SHP77 (cell line): ENCODE measurements at regions not wholly inside any gene's neighbourhood (a gene's known extent, or its start where the extent isn't known, plus 50 kb on each side); places are given as distances from the start of the nearest gene placed in this dataset.
A peak's percentile ranks its signal among the peaks of the same experiment; 100 is the strongest.

ENCODE experiments used
- DNase-seq, 2 experiments: peaks; one replicate each; lab custom pipeline; 2025; lab: John Stamatoyannopoulos, UW

DNA sequence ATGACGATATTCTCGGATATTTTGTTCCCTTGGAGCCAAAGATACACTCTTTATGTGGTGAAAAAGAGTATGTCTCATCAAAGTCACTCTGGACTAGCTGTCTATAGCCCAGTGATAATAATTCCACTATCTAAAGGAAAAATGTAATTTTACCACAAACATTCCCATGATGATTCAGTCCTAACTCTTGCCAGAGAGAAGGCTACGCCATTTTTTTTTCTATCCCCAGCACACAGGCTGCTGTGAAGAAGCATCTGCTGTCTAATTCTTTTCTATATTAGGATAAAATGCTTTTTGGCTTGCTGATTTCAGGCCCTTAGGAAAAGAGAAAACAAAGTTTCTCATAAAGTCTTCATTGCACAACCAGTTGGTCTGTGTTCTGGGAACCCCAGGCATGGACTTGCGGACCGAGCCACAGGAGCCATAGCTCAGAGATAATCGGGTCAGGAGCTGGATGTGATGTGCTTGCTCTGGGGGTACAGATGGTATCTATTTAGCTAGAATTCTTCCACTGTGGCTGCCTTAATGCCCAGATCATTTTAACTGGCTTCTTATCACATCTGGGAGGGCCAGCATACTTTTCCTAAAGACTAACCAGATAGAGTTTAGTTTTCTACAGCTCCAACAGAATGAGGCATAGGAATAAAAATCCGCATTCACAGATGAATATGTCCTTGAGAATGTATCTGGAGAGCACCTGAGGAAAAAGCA, 683.7 kb upstream of the ID4 start:
- no peak for DNase-seq

DNA sequence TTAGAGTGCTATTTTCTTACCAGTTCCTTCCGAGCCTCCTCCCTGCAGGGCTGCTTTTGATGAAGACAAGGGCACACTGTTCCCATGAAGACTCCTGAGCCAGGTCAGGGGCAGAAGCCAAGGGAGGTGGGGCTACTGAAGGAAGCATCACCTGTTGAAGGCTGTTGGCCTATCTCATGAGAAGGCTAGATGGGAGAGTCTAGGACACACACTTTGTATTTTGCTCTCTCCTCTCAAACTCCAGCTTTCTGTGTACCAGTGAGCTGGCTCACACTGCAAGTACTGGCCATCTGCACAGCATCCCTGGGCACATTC, 683.2 kb upstream of the ID4 start:
- DNase-seq: no peak

DNA sequence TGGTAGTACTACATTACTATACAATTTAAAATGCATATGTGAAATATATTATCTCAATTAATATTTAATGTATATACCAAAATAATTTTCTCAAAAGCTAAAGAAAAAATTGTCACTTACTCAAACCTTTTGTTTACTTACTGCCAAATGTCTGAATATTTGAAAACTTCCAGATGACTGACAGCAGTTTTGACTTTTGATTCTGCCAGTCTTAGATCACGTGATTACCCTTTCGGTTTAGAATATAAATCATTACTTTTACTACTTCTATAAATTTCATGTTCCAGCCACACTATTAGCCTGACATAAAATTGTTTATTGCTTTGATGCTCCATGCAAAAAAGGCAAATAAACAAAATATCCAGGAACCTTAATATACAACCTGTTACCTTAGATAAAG, 680.7 kb upstream of the ID4 start:
- DNase-seq: no peak

DNA sequence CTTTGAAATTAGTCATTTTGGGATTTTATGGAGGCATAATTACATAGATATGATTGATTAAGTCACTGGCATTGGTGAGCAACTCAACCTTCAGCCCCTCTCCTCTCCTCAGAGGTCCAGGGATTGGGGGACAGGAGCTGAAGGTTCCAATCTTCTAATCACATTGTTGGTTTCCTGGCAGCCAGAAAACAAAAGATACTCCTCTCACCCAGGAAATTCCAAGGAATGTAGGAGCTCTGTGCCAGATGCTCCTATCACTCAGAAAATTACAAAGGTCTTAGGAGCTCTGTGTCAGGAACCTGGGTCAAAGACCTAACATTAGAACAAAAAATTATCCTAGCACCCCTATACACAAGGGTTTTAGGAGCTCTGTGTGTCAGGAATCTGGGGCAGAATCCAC, 679.7 kb upstream of the ID4 start:
- DNase-seq: no peak

DNA sequence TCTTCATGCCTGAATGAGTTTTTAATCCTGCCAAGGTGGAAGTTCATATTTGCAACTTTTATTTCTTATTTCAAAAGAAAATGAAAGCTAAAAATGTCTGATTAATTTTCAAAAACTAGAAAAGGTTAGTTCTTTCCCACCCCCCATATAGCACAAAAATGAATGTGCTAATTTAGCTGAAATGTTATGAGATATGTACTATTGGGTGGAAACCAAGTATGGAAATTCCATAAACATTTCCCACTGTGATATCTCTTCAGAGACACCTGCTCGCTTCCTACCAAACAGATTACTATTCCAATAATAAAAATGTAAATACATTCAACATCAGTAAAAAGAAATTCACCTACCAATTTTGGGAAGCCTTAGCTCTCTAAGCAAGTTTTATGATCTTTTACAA, 678.6 kb upstream of the ID4 start:
- no peak for DNase-seq

DNA sequence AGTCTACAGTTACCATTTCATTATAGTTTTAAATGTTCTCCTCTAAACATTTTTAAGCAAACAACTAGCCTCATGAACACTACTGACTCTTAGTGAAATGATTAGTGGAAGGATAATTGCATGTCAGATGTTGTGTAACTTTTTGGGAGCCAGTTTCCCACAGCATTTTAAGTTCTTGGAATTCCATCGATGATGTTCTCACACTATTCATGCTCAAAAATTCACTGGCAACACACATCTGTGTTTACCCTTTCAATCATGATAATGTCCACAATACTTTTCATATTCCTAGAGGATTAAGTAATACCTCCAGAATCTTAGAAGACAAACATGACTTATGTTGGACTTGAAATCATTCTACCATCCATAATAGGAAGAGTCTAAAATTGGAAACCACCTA, 678.1 kb upstream of the ID4 start:
- no peak for DNase-seq

DNA sequence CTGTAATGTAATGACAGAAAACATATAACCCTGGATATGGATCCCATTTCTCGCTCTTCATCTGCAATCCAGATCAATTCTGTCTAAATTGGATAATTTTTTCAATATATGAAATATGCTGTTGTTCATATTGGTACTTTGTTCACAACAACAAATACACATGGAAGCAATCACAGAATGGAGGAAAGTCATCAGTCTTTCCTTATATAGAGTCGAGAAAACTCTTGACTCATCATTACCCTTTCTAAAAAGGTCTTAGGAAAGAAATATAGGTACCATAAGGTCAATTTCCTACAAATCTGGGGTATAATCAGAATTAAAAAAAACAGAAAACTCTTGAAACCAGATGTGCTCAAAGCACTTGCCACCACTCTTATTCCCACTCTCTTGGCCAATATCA, 677.6 kb upstream of the ID4 start:
- no peak for DNase-seq

DNA sequence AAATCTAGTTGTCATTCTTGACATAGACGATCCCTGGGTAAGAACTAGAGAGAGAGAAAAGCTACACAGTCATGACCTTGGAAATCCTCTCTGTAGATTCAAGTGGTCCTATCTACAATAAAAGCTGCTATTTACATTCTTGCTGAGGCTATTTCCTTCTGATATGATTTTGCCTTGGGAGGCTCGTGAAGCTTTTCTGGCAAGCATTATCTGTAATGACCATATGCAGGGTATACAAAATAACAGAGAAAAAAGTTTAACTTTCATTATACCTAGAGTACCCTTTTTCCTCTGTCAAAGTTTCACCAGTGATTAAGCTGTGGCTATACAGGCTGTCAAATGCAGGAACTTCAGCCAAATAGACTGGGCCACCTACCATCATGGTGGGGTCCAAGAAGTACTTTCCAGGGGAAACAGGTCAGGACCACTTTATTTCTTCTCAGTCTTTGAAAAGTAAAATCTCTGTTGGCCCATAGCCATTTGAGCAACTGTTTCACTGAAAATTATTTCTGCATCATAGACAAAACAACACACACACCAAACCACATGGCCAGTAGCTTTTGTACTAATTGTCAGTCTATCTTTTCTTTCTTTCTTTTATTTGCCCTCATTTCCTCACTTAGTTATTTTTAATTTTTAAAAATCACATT, 677.0 kb upstream of the ID4 start:
- DNase-seq: no peak

DNA sequence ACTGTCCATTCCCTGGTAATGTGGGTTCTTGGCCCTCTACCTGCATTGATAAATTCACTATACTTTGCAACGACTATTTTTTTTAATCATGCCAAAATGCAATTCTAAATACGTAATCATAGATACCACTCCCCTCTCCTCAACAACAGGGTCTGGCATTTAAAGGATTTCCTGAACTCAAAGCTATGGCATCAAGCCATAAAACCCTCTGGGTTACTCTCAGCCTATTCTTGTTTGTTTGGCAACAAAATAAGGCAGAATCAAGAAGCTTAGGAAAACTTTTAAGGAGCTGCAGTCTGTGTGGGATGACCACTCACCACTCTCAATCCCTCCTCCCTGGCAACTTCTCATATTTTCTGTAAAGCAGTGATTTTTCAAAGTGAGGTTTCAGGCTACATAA, 669.9 kb upstream of the ID4 start:
- no peak for DNase-seq

DNA sequence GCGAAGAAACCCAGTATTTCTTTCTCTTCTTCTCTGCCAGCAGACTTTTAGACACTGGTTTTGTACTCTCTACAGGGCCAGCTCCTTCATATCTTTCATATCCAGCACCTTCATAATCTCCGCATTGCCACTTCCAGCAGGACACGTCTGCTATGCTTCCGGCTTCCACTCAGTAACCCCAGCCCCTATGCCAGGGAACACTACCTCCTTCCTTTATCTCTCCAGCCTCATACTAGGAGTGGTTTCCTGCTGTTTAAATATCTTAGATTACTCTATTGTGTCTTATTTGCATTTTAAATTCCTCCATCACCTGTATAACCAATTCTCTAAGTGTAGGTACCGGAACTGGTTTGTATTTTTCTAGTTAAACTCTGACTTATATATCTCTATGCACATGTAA, 667.8 kb upstream of the ID4 start:
- no peak for DNase-seq

DNA sequence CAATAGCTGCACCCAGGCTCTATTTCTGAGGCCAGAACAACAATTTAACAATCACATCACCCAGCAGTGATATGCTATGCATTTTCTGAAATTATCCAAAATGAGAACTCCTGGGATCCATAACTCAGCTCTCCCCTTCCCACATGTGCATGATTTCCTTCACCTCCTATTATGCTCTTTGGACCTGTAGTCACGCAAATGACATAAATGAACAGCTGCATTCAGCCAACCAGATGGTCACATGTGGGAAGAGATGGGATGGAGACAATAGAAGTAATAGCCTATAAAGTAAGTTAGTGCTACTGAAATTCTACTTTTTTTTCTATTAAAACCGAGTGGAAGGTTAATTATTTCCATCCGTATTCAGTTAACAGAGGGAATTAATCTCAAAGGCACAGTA, 662.1 kb upstream of the ID4 start:
- DNase-seq: no peak

DNA sequence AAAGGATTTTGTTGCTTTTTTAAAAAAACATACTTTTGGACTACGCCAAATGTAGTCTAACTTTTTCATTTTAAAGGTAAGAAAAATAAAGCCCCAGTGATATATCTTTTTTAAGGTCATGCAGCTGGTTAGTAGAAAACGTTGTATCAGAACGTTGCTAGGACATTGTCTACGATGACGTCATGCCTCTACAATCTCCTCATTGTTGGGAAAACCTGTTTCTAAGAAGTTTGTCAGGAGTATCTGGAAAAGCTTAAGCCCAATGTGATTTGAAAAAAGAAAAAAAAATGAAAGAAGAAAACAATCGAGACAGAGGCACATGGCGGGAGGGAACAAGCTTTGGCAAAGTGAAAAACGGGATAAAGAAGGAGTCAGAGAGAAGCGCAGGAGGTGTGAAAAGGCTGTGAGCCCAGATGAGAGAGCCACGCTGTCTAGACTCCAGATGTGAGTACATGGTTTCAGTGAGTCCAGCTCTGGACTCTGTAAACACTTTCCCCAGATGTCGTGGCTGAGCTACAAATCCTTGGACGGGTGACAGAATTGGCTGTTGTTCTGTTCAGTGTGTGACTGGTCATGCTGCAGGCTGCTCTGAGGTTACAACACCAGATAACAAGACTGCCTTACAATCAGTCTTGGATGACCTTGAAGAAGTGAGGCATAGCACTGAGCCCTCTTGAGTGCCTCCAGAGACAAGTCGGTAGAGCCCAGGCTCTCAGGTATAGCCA, 656.7 kb upstream of the ID4 start:
- DNase-seq: no peak

DNA sequence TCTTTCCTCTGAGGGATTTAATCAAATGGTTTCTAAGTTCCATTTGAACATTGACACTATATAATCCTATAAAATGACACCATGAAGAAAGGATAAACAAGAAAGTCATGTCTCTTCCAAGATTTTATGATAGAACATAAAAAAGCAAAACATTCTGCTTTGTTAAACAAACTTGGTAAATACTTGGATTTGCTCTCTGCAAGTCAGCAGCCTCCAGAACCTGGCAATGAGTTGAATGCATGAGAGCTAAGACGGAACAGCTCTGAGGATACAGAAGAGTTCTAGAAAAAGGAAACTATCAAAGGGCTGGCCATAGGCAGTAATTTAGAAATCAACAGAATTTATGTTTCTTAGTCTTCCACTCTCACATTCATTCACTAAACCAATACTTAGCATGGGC, 656.0 kb upstream of the ID4 start:
- DNase-seq: no peak

DNA sequence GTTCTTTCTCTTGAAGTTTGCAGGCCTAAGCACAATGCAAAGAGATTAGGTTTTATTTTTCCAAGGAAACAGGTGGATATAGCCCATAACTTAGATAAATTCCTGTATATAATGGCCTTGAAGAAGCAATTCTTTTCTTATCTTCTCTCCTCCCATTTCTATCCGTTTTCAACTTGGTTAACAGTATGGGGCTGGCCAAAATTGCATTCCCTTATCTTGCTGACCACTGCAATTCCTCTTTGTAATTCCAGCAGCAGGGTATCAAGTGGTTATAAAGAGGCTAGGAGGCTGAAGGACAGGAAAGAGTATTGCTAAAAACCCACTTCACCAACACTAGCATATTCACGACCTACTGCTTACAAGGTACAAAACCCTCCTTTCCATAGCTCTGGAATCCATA, 643.5 kb upstream of the ID4 start:
- DNase-seq: no peak

DNA sequence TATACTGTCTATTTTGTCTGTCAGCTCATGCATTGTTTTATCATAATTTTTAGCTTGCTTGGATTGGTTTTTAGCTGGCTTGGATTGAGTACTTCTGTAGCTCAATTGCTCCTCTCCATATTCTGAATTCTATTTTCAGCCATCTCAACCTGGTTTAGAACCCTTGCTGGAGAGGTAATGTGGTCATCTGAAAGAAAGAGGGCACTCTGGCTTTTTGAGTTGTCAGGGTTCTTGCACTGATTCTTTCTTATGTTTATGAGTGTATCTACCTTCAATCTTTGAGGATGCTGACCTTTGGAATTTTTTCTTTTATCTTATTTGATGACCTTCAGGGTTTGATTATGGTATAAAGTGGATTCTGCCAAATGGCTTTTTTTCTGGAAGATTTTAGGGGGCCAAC, 632.7 kb upstream of the ID4 start:
- DNase-seq: no peak

DNA sequence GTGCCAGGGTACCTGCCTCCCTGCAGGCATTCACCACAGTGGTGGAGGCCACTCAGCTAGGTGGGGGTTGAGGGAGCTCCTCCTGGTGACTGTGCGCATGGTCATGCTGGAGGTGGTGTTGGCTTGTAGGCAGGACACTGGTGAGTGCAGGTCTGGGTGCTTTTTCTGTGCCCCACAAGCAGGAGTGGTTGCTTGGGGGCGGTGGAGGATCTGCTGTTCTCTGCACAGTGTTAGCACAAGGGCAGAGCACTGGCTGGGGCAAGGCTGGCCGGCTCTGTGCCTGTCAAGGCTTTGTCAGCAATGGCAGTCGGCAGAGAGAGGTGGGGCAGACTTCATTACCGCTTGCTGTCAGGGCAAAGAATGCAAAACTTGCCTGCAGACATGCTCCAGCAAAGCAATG, 632.1 kb upstream of the ID4 start:
- DNase-seq: no peak

DNA sequence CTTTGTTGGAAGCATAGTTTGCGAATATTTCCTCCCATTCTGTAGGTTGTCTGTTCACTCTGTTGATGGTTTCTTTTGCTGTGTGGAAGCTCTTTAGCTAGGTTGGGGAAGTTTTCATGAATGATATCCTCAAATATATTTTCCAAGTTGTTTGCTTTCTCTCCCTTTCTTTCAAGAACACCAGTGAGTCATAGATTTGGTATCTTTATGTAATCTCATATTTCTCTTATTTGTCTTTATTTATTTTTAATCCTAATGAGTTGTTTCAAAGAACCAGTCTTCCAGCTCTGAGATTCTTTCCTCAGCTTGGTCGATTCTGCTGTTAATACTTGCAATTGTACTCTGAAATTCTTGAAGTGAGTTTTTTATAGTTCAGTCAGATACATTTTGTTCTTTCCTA, 628.0 kb upstream of the ID4 start:
- no peak for DNase-seq

DNA sequence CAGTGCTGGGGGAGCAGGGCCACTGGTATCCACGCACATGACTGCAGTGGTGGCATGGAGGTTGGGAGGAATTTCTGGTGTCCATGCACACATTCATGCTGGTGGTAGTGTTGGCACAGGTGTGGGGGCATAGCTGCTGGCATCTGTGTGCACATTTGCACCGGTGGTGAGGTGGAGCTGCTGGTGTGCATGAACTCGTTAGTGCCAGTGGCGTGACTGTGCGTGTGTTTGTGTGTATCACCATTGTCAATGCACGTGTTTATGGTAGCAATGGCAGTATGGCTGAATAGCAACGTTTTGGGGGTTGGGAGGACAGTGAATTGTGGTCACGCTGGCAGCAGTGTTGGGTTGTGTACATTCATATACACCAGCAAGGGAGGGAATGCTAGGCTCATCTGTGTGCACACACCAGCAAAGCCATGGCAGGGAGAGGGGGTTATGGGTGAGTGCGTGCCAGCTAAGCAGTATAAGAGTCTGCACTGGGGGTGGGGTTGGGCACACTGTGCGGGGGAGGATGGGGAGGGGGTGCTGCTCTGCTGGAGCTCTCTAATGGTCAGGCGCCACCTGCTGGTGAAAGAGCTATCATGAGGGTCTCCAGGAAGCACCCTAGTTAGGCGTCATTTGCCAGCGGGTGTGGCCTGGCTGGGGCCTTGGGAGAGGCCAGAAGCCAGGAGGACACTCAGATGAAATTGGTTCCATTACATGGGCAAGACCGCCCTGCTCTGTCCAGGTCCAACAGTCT, 626.1 kb upstream of the ID4 start:
- DNase-seq: peak in 1 of 2 experiments; percentile 18

DNA sequence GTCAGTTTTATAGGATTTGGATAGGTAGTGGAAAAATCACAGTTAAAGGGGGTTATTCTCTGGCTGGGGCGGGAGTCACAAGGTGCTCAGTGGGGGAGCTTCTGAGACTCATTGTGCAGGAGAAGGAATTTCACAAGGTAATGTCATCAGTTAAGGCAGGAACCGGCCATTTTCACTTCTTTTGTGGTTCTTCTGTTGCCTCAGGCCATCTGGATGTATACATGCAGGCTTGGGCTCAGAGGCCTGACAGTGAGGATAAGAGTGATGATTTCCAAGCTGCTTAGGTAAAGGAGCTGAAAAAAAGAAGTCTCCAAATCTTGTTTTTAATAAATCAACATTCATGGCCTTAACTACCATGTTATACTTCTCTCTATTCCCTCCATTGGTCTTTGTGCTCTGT, 622.9 kb upstream of the ID4 start:
- no peak for DNase-seq

DNA sequence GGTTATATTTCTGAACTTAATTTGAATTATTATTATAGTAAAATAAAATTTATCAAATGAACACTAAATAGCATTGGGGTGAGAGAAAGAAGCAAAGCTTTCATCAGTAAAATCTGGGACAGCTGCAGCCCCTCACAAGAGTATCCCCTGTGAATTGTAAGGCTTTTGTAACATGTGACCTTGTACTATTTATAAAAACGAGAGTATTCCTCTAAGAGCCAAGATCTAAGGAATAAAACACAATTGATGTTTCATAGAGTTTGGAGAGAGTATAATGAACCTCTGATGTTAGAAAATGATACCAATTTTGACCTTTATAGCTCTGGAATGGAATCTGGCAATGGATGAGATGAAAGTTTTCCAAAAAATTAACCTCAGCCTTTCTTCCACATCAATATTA, 617.2 kb upstream of the ID4 start:
- no peak for DNase-seq

DNA sequence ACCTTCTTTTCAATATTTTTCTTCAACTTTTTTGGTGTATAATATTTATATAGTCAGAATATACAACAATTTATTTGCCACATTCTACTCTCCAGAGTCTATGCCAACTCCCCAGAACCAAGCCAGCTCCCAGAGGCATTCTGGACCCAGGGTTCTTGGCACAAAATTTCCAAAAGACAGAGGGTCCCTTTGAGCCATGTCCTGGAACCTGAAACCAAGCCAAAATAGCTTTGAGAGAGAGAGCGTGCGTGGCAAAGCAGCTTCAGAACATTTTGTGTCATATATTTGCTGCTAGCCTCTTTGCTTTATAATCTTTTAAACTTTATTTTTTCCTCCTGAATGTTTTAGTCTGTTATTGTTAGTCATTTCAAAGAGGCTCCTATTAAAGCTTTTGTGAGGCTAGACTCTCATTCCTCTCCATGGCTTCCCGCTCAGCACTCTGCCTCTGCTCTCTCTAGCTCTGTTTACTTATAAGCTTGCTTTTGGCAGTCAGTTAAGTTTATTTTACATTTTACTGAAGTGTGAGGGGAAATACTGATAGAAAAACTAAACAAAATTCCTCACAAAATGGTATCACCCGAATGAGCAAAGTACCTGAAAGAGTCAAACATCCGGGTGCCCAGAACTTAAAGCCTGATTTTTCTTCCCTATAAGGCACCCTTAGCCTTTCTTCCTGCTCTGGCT, 605.1 kb upstream of the ID4 start:
- no peak for DNase-seq

DNA sequence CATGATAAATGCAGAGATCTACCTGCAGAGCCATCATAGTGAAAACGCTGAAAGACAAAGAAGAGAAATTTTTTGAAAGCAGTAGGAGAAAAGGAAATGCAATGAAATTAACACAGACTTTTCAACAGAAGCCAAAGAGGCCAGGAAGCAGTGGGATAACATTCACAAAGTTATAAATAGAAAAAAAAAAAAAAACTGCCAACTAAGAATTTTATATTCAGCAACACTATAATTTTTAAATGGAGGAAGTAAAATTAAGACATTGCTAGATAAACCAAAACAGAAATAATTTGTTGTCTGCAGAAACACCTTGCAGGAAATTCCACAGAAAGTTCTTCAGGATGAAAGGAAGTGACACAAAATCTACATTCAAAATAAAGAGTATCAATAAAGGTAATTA, 591.5 kb upstream of the ID4 start:
- no peak for DNase-seq
